ENCODE measurements at regions not wholly inside any gene's neighbourhood (a gene's known extent, or its start where the extent isn't known, plus 50 kb on each side); places are given as distances from the start of the nearest gene placed in this dataset.

DNA sequence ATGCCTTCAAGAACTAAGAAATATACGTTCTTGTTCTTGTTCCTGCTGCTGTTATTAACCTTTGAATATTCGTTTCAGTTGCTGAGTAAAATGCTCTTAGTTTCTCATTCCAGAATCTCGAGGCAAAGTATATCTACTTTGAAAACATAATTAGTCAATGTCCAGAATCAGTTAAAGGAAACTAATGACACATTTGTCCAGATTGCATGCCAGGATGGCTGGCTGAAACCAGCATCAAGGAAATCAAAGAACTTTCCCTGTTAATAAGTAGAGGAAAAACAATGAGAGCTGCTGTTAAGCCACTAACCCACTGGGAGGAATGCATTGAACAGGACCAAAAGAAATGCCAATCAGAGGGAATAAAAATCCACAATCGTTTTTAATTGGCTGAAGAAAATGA lies 196.9 kb downstream of the ALDH8A1 start:
- H3K79me2 ChIP-seq (ENCODE audit: control insufficient read depth, insufficient read depth, low read length), result no peaks in the 10 kb centered on the region
- H4K20me1 ChIP-seq (ENCODE audit: control insufficient read depth, extremely low read depth, insufficient read depth, low read length), result no peaks in the 10 kb centered on the region
- no peak overlapping the region for H3K4me2 ChIP-seq (ENCODE audit: extremely low read depth, insufficient read depth, low read length)
- no peak overlapping the region for H2AFZ ChIP-seq (ENCODE audit: low read length)
- no peak for DNase-seq (ENCODE audit: low read depth in 2 of 2)
- no peaks in the 10 kb centered on the region for H3K36me3 ChIP-seq (ENCODE audit: control insufficient read depth, insufficient read depth, low read length)
- H3K27ac ChIP-seq (ENCODE audit: insufficient read depth, low read length), result no peak overlapping the region
- H3K9ac ChIP-seq (ENCODE audit: insufficient read depth, low read length), result no peak overlapping the region
- no peaks in the 10 kb centered on the region for H3K27me3 ChIP-seq (ENCODE audit: control insufficient read depth, insufficient read depth, low read length)
- TF ChIP-seq EZH2 (IDR thresholded peaks at IDR 0.05; ENCODE audit: low read length, missing control alignments) (no peak), CTCF (conservative IDR thresholded peaks at IDR 0.05 in 1 of 2, IDR thresholded peaks at IDR 0.05 in 1 of 2; ENCODE audit: low read depth in 1 of 2, low read length in 2 of 2) (no peak)
- no peaks in the 10 kb centered on the region for H3K4me1 ChIP-seq (ENCODE audit: control insufficient read depth, extremely low read depth, insufficient read depth, low read length)
- no peak overlapping the region for H3K4me3 ChIP-seq (replicated peaks in 1 of 4; ENCODE audit: control extremely low read depth in 1 of 4, insufficient read depth in 1 of 4, low read depth in 3 of 4, low read length in 4 of 4)
- H3K9me3 ChIP-seq (ENCODE audit: control insufficient read depth, insufficient read depth, low read depth, low read length), result no peaks in the 10 kb centered on the region

GRCh38 chr6:134752445-134752844 lies 197.5 kb downstream of the ALDH8A1 start:
- no peaks in the 10 kb centered on the region for H3K27me3 ChIP-seq (ENCODE audit: control insufficient read depth, insufficient read depth, low read length)
- DNase-seq (ENCODE audit: low read depth in 2 of 2), result no peak
- H3K4me1 ChIP-seq (ENCODE audit: control insufficient read depth, extremely low read depth, insufficient read depth, low read length), result no peaks in the 10 kb centered on the region
- H3K9ac ChIP-seq (ENCODE audit: insufficient read depth, low read length), result no peak overlapping the region
- TF ChIP-seq EZH2 (IDR thresholded peaks at IDR 0.05; ENCODE audit: low read length, missing control alignments), result no peak
- TF ChIP-seq CTCF (conservative IDR thresholded peaks at IDR 0.05 in 1 of 2, IDR thresholded peaks at IDR 0.05 in 1 of 2; ENCODE audit: low read depth in 1 of 2, low read length in 2 of 2), result no peak
- no peak overlapping the region for H3K27ac ChIP-seq (ENCODE audit: insufficient read depth, low read length)
- no peak overlapping the region for H3K4me3 ChIP-seq (replicated peaks in 1 of 4; ENCODE audit: control extremely low read depth in 1 of 4, insufficient read depth in 1 of 4, low read depth in 3 of 4, low read length in 4 of 4)
- H4K20me1 ChIP-seq (ENCODE audit: control insufficient read depth, extremely low read depth, insufficient read depth, low read length), result no peaks in the 10 kb centered on the region
- H3K79me2 ChIP-seq (ENCODE audit: control insufficient read depth, insufficient read depth, low read length), result no peaks in the 10 kb centered on the region
- no peak overlapping the region for H2AFZ ChIP-seq (ENCODE audit: low read length)
- no peaks in the 10 kb centered on the region for H3K9me3 ChIP-seq (ENCODE audit: control insufficient read depth, insufficient read depth, low read depth, low read length)
- no peaks in the 10 kb centered on the region for H3K36me3 ChIP-seq (ENCODE audit: control insufficient read depth, insufficient read depth, low read length)
- no peak overlapping the region for H3K4me2 ChIP-seq (ENCODE audit: extremely low read depth, insufficient read depth, low read length)

DNA sequence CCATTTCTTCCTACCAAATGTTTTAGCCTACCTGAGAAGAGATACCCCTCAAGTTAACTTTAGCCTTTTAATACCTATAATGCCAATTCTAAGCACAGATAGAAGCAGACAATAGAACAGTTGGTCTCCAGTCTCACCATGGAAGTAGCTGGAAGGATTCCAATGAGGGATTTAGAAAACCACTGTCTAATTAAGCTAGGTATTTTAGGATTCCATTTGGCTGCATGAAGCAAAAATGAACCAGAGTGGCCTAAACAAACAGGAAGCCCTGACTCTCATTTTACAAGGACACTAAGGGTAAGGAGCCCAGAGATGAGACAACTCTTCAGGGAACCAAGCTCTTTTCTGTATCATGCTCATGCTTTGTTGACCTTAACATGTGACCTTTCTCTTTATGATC lies 199.2 kb downstream of the ALDH8A1 start:
- no peak overlapping the region for H2AFZ ChIP-seq (ENCODE audit: low read length)
- H3K9me3 ChIP-seq (ENCODE audit: control insufficient read depth, insufficient read depth, low read depth, low read length), result no peaks in the 10 kb centered on the region
- no peak overlapping the region for H3K27ac ChIP-seq (ENCODE audit: insufficient read depth, low read length)
- no peak overlapping the region for H3K9ac ChIP-seq (ENCODE audit: insufficient read depth, low read length)
- TF ChIP-seq EZH2 (IDR thresholded peaks at IDR 0.05; ENCODE audit: low read length, missing control alignments) (no peak), CTCF (conservative IDR thresholded peaks at IDR 0.05 in 1 of 2, IDR thresholded peaks at IDR 0.05 in 1 of 2; ENCODE audit: low read depth in 1 of 2, low read length in 2 of 2) (no peak)
- no peak overlapping the region for H3K4me2 ChIP-seq (ENCODE audit: extremely low read depth, insufficient read depth, low read length)
- H3K4me3 ChIP-seq (replicated peaks in 1 of 4; ENCODE audit: control extremely low read depth in 1 of 4, insufficient read depth in 1 of 4, low read depth in 3 of 4, low read length in 4 of 4), result no peak overlapping the region
- H3K79me2 ChIP-seq (ENCODE audit: control insufficient read depth, insufficient read depth, low read length), result no peaks in the 10 kb centered on the region
- H3K36me3 ChIP-seq (ENCODE audit: control insufficient read depth, insufficient read depth, low read length), result no peaks in the 10 kb centered on the region
- peak in 1 of 2 donors; percentile 54 for DNase-seq (ENCODE audit: low read depth in 2 of 2)
- H3K4me1 ChIP-seq (ENCODE audit: control insufficient read depth, extremely low read depth, insufficient read depth, low read length), result no peaks in the 10 kb centered on the region
- H4K20me1 ChIP-seq (ENCODE audit: control insufficient read depth, extremely low read depth, insufficient read depth, low read length), result no peaks in the 10 kb centered on the region
- no peaks in the 10 kb centered on the region for H3K27me3 ChIP-seq (ENCODE audit: control insufficient read depth, insufficient read depth, low read length)
